HG02763 (cell line): ENCODE measurements at regions not wholly inside any gene's neighbourhood (a gene's known extent, or its start where the extent isn't known, plus 50 kb on each side); places are given as distances from the start of the nearest gene placed in this dataset.
"Not testable (repeated sequence)": the region's sequence is repeated elsewhere in the genome, so short reads cannot be mapped to it uniquely, and the experiment has no call there.

Experiments
- ATAC-seq: cut with Tn5 transposase; IDR thresholded peaks from one replicate; pipeline ENCODE4 v1.9.1; 2021; ENCODE audit warnings: mild to moderate bottlenecking, moderate library complexity; ENCODE audit not compliant: unreplicated experiment

GRCh38 chr16:75780669-75781068 lies 54.4 kb upstream of the CPHXL start:
- no peak for ATAC-seq

- no peak for ATAC-seq
These were observed 55.5 kb upstream of the CPHXL start for GRCh38 chr16:75781683-75782343.

DNA sequence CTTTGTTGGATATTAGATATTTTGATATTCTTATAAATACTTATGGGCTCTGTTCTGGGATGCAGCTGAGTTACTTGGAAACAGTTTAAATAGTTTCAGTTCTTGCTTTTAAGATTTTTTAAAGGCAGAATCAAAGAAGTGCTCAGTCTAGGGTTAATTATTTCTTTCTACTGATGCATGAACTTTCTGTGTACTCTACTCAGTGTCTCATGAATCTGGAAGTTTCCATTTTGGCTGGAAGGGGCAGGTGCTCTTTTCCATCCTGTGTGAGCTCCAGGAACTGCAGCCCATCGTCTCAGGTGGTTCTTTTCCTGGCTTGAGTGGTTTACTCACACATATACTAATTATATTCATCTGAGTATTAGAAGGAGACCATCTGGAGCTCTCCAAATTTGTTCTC lies 61.1 kb upstream of the CPHXL start:
- ATAC-seq = peak; percentile 52

GRCh38 chr16:75789237-75789636 lies 62.9 kb upstream of the CPHXL start:
- peak; percentile 53 for ATAC-seq

DNA sequence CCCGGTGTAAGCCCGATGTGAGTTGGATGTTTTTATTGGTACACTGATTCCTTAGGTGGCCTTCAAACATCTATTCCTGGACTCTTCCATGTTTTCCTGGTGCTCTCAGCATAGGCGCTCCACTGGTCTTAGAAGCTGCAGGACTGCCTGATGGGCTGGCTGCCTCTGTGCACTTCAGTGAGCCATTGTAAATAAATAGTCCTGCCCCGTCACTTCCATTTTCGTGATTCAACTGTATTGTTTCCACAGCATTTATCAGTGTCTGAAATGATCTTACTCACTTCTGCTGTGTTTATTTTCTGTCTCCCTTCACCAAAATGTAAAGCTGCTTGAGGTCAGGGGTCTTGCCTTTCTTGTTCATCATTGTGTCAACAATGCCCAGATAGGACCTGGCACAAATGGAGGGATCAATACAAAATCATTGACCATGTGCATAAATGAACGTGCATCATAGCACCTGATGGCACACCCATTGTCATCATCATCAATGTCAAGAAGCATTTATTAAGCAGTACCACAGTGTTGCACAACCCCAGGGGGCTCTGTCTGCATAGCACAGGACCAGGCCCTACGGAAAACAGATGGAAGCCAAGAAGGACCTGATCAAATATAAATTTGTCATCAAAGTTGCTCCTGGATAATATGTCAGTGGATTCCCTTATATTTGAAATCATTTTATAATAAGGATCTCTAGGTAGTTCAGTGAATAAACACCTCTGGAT lies 66.6 kb upstream of the CPHXL start:
- no peak for ATAC-seq

- no peak for ATAC-seq
These were observed 67.4 kb upstream of the CPHXL start for GRCh38 chr16:75793641-75794040.

DNA sequence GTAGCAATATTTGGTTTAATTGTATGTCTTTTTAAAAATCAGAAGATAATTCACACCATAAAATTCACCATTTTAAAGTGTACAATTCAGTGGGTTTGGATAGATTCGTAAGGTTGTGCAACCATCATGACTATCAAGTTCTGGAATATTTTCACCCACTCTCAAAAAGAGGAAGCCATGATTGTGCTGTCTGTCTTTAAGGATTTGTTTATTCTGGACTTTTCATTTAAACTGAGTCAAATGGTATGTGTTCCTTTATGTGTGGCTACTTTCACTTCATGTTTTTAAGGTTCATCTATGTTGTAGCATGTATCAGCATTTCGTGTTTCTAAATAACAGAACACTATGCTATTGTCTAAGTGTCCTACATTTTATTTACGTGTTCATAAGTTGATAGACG lies 68.1 kb upstream of the CPHXL start:
- no peak for ATAC-seq

DNA sequence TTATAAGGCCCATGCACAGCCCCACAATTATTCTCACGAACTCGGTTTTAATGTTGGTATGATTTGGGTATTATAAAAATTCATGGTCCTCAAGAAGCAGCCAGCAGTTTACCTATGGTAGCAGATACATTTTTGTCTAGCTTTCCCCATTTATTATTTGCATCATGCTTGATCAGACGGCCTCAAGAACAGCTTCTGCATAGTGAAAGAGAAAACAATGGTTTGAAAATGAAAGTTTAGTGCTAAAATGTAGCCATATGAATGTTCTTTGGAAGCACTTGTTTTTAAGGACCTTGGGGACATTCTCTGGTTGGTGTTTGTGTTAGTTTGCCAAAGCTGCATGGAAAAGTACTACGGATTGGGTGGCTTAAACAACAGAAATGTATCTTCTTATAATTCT lies 72.4 kb upstream of the CPHXL start:
- ATAC-seq = no peak

GRCh38 chr16:75801307-75801706 lies 75.0 kb upstream of the CPHXL start:
- ATAC-seq = no peak

DNA sequence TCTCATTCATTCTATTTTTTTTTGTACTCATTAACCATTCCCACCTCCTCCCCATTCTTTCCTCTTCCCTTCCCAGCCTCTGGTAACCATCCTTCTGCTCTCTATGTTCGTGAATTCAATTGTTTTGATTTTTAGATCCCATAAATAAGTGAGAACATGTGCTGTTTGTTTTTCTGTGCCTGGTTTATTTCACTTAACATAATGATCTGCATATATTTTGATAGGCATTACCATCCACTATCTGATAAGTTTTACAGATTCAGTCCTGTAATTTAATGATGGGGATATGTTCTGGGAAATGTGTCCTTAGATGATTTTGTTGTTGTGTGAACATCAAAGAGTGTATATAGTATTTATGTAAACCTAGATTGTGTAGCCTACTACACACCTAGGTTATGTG lies 77.5 kb upstream of the CPHXL start:
- no peak for ATAC-seq

DNA sequence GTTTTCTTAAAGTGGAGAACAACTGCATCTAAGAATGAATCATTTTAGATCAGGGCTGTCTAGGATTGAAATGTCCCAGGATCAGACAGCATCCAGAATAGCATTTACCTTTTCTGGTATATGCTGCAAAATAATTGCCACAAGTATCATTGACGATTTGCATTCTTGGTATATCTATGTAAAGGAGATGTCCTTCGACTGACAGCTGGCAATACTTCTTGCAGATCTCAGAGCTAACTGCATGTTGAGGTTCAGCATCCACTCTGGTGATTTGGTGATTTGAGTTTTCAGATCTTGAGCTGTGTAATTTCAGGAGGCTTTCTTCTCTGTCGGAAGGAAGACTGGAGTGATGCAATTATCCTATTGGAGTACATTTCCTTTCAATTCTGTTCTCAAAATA lies 78.1 kb upstream of the CPHXL start:
- no peak for ATAC-seq

- no peak for ATAC-seq
These were observed 79.7 kb upstream of the CPHXL start for GRCh38 chr16:75805946-75806345.

DNA sequence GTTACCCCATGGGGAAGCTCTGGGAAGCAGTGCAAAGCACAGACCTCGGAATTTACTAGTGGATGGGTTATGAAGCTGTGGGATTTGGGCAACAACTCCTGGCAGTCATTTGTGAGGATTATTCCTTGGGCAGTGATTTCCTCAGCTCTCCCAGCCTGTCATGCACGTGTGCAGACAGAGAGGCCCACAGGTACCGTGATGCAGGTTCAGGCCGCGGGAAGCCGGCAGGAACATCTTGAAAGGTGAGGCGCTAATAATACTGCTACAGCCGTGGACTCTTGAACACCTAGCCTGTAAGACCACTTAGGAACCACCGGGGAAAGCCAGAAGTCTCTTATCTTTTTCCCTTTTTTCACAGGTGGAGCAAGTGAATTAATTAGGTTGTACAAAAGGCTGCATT lies 80.2 kb upstream of the CPHXL start:
- no peak for ATAC-seq

DNA sequence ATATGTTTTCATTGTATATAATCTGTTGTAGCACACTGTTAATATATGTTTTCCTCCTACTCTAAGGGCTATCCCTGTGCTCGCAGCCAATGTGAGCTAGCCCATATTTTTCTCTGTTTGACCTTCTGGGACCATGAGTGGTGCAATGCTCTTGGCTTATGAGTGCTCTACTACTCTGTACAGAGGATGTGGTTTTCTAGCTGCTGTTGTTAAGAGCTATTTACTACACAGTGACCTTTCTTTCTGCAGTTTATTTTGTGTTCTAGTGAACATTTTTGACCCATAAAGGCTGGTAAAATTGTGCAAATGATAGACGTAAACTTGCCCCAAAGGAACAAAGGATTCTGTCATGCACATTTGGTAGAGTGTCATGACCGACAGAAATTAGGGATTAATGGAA lies 84.1 kb upstream of the CPHXL start:
- ATAC-seq = no peak

DNA sequence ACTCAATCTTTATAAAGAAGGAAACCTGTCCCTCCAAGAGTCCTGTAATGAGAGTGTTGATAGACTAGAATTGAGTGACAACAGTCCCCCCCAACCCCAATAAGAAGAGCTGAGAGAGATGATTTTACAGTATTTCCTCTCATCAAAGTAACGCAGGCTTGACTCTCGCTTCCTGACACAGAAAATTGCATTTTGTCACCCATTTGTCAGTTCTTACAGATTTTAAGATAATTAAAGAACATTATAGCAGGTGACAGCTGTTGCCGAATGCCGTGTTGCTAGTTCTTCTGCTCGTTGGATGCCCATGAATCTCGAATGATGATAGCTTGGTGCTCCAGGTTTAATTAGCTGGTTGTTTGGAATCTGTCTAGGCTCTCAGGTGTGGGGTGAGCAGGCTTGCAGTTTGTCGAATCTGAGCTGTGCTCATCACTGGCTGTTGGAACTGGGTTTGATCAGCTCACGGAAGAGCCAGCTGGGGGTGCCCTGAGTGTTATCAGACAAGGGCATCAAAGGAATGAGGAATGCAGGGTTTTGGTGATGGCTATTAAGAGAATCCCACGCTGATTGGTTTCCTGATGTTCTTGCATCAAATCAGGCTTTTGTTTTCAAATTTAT lies 84.8 kb upstream of the CPHXL start:
- ATAC-seq = no peak

GRCh38 chr16:75818491-75818890 lies 92.2 kb upstream of the CPHXL start:
- no peak for ATAC-seq

- ATAC-seq = no peak
These were observed 94.4 kb upstream of the CPHXL start for GRCh38 chr16:75820672-75821071.

GRCh38 chr16:75821117-75821516 lies 94.8 kb upstream of the CPHXL start:
- no peak for ATAC-seq

- ATAC-seq = not testable (repeated sequence)
These were observed 99.5 kb upstream of the CPHXL start for GRCh38 chr16:75825750-75826149.

DNA sequence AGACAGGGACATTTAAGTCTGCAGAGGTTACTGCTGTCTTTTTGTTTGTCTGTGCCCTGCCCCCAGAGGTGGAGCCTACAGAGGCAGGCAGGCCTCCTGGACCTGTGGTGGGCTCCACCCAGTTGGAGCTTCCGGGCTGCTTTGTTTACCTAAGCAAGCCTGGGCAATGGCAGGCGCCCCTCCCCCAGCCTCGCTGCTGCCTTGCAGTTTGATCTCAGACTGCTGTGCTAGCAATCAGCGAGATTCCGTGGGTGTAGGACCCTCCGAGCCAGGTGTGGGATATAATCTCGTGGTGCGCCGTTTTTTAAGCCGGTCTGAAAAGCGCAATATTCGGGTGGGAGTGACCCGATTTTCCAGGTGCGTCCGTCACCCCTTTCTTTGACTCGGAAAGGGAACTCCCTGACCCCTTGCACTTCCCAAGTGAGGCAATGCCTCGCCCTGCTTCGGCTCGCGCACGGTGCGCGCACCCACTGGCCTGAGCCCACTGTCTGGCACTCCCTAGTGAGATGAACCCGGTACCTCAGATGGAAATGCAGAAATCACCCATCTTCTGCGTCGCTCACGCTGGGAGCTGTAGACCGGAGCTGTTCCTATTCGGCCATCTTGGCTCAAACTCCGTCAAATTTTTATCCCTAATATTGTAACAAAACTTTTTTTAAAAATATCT lies 101.2 kb upstream of the CPHXL start:
- ATAC-seq = not testable (repeated sequence)

- ATAC-seq = not testable (repeated sequence)
These were observed 107.1 kb upstream of the CPHXL start for GRCh38 chr16:75833385-75833784.
